ENCODE measurements at regions not wholly inside any gene's neighbourhood (a gene's known extent, or its start where the extent isn't known, plus 50 kb on each side); places are given as distances from the start of the nearest gene placed in this dataset.

GRCh38 chr9:561427-561826, 280.1 kb upstream of the DMRT1 start (continued):
- TF ChIP-seq ZNF462 (CRISPR knock-in tag; IDR thresholded peaks at IDR 0.05), result no peak
- TF ChIP-seq CTCF (conservative IDR thresholded peaks at IDR 0.05; ENCODE audit: low read depth in 2 of 2), result no peak

- Histone ChIP-seq H3K79me2 (replicated peaks; ENCODE audit: insufficient read depth) (peaks cover 82% of the 10 kb centered on the region), H3K4me1 (ENCODE audit: insufficient read depth) (peaks cover 3% of the 10 kb centered on the region; the same call in 1 of the 2 replicates), H2AFZ (no peak overlapping the region), H3F3A (replicated peaks; ENCODE audit: low read depth) (no peaks in the 10 kb centered on the region), H3K9me2 (ENCODE audit: insufficient read depth) (no peaks in the 10 kb centered on the region), H4K20me1 (replicated peaks; ENCODE audit: insufficient read depth) (0 out of 2 replicates have a peak, but pooled peaks cover 3% of the 10 kb centered on the region), H3K27ac (ENCODE audit: low read depth) (no peak overlapping the region), H3K36me3 (ENCODE audit: insufficient read depth) (no peaks in the 10 kb centered on the region), H3K4me3 (no peak overlapping the region), H3K4me2 (no peak overlapping the region), H3K27me3 (ENCODE audit: insufficient read depth) (no peaks in the 10 kb centered on the region)
- ATAC-seq (no peak), DNase-seq (ENCODE audit: low spot score) (no peak)
- H3K27me3 Mint-ChIP-seq (ENCODE audit: insufficient read depth, low read depth, poor library complexity), result no peaks in the 10 kb centered on the region
- peaks cover 20% of the 10 kb centered on the region; the same call in 2 of the 3 replicates for H3K9me3 Mint-ChIP-seq
- H3K4me3 Mint-ChIP-seq, result no peak overlapping the region
- H3K27ac Mint-ChIP-seq, result no peak overlapping the region
- peaks cover 11% of the 10 kb centered on the region; the same call in 2 of the 3 replicates for H3K4me1 Mint-ChIP-seq
- peaks cover 29% of the 10 kb centered on the region for H3K36me3 Mint-ChIP-seq (ENCODE audit: low read depth)
- TF ChIP-seq EZH2 (IDR thresholded peaks at IDR 0.05; ENCODE audit: low read depth, unreplicated experiment) (no peak), CTCF (conservative IDR thresholded peaks at IDR 0.05; ENCODE audit: low read depth in 2 of 2) (no peak), POLR2AphosphoS5 (IDR thresholded peaks at IDR 0.05; ENCODE audit: low read depth) (no peak), ETS1 (IDR thresholded peaks at IDR 0.05) (no peak)
Observed at GRCh38 chr9:563200-563599, 278.3 kb upstream of the DMRT1 start.

All from GM23338 (cell line).